ENCODE measurements at regions not wholly inside any gene's neighbourhood (a gene's known extent, or its start where the extent isn't known, plus 50 kb on each side); places are given as distances from the start of the nearest gene placed in this dataset.

DNA sequence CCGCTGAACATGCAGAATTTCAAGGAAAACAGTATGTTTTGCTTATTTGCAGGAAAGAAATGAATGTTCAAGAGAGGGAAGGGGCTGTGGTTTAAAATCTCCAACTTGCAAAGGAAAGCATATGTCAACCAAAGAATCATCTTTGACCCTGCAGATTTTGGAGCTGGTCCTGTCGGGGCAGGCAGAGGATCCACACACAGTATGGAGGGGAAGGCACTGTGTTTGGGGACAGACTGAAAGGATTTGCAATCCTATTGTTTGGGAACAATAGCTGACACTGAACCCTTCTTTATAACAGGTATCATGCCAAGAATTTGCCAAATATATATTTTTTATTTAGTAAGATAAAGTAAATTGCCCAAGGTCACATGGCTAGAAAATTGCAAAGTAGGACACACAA lies 121.4 kb upstream of the ZNF618 start:
- Histone ChIP-seq H3K27me3 (no peaks in the 10 kb centered on the region), H4K20me1 (no peaks in the 10 kb centered on the region), H3K9ac (no peak overlapping the region), H3K4me3 (no peak overlapping the region), H3K4me1 (peaks cover 8% of the 10 kb centered on the region), H3K9me3 (peaks cover 10% of the 10 kb centered on the region), H3K4me2 (no peak overlapping the region), H3K36me3 (no peaks in the 10 kb centered on the region), H3K27ac (no peak overlapping the region)
- TF ChIP-seq Cebpa-rat (IDR thresholded peaks at IDR 0.05) = no peak

DNA sequence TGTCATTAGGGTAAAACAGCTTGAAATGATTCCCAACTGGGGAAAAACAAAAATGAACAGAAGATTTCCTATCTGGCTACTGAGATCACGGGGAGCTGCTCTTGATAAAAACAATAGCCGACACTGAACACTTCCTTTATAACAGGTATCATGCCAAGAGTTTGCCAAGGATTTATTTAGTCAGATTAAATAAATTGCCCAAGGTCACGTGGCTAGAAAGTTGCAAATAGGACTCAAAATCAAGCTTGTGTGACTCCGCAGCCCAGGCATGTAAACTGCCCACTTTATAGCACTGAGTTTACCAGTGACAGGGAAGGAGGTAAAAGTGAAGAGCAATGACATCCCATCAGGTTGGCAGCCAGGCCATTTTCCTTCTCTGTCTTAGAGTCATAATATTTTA lies 120.7 kb upstream of the ZNF618 start:
- Histone ChIP-seq H3K27ac (no peak overlapping the region), H3K4me2 (no peak overlapping the region), H4K20me1 (no peaks in the 10 kb centered on the region), H3K36me3 (no peaks in the 10 kb centered on the region), H3K9ac (no peak overlapping the region), H3K27me3 (no peaks in the 10 kb centered on the region), H3K4me1 (peaks cover 8% of the 10 kb centered on the region), H3K9me3 (peaks cover 12% of the 10 kb centered on the region), H3K4me3 (no peak overlapping the region)
- no peak for TF ChIP-seq Cebpa-rat (IDR thresholded peaks at IDR 0.05)

DNA sequence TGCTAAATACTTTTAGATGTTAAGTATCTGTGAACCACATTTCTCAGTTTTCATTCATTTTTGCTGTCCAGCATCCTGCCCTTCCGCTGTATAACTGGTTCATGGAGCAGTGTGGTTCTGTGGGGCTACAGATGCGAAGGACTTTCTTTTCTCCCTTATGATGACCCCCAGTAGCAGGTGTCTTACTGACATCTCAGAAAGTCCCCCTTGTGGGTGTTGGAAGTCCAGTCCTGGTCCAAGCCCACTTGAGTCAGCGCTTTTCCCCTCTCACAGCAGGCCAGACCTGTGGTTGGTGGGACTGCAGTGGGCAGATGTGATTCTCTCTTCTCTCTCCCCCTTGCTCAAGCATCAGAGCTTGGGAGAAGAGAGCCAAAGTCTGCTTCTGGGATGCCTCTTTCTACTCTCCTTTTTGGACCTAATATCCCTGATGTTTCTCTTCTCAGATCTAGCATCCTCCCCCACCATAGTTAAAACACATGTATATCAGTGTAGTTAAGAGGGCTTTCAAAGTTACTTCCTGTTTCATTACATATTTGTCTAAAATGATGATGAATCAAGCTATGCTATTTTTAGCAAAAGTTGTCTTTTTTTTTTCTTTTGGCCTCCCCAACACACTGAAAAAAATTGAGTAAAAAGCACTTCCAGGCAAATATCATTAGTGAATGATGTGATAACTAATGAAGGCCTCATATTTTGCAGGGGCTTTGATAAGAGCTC lies 119.5 kb upstream of the ZNF618 start:
- H3K9ac ChIP-seq = no peak overlapping the region
- H3K4me2 ChIP-seq = peak overlapping the region; percentile 47
- H3K4me1 ChIP-seq = peaks cover 8% of the 10 kb centered on the region
- H4K20me1 ChIP-seq = no peaks in the 10 kb centered on the region
- TF ChIP-seq Cebpa-rat (IDR thresholded peaks at IDR 0.05) = no peak
- H3K27ac ChIP-seq = no peak overlapping the region
- H3K27me3 ChIP-seq = no peaks in the 10 kb centered on the region
- H3K36me3 ChIP-seq = no peaks in the 10 kb centered on the region
- no peak overlapping the region for H3K4me3 ChIP-seq
- H3K9me3 ChIP-seq = peaks cover 12% of the 10 kb centered on the region

DNA sequence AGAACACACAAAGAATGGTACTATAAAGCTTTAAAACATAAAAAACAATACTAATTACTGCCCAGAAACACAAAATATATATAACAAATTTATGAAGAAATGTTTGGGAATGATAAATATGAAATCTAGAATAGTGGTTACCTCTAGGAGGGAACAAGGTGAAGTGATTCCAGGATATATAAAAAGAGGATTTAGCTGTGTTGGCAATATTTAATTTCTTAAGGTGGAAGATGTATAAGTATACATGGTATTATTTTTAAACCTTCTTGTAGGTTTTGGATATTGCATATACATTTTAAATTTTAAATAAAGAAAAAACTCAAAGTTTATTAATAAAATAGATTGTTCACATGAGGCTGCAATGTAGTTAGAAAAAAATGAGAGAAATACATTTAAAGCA lies 112.7 kb upstream of the ZNF618 start:
- Histone ChIP-seq H4K20me1 (no peaks in the 10 kb centered on the region), H3K9ac (no peak overlapping the region), H3K36me3 (no peaks in the 10 kb centered on the region), H3K9me3 (peaks cover 27% of the 10 kb centered on the region), H3K27ac (no peak overlapping the region), H3K4me3 (no peak overlapping the region), H3K4me1 (no peaks in the 10 kb centered on the region), H3K4me2 (no peak overlapping the region), H3K27me3 (no peaks in the 10 kb centered on the region)
- TF ChIP-seq Cebpa-rat (IDR thresholded peaks at IDR 0.05) = no peak

DNA sequence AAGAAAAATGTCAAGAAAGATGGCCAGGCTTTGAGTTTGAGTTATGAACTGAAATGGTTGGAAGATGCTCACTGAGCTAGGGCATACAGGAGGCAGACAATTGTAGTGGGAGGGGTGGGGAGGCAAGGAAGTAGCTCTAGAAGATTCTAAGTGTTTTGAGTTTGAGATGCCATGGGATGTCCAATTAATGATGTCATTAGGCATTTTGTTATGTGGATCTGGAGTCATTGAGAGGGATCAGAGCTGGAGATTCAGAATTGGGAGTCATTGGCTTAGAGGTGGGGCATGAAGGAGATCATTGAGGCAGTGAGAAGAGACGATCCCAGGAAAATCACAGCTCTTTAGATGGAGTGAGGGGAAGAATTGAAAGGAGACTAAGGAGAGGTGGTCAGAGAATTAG lies 111.5 kb upstream of the ZNF618 start:
- Histone ChIP-seq H3K27ac (no peak overlapping the region), H3K4me1 (no peaks in the 10 kb centered on the region), H3K9me3 (peaks cover 18% of the 10 kb centered on the region), H3K4me3 (no peak overlapping the region), H3K9ac (no peak overlapping the region), H3K27me3 (no peaks in the 10 kb centered on the region), H4K20me1 (no peaks in the 10 kb centered on the region), H3K4me2 (no peak overlapping the region), H3K36me3 (no peaks in the 10 kb centered on the region)
- no peak for TF ChIP-seq Cebpa-rat (IDR thresholded peaks at IDR 0.05)

DNA sequence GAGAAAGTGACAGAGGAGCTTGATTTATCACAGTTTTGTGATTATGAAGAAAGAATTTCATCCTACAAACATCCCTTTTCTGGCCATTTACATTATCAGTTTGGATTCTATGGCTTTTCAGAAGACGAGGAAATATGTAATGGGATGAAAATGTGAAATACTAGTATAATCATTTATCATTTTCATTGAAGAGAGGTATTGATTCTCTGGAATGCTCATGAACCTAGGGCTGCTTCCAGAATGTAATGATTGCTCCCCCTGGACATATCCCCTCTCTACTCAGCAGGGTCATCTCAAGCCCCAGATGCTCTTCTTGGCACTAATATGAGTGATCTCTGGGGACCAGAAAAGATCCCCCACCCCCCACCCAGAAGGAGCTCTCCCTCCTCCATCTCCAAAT lies 106.7 kb upstream of the ZNF618 start:
- H3K27me3 ChIP-seq = no peaks in the 10 kb centered on the region
- H3K9ac ChIP-seq = no peak overlapping the region
- H3K4me2 ChIP-seq = no peak overlapping the region
- no peak overlapping the region for H3K27ac ChIP-seq
- H4K20me1 ChIP-seq = no peaks in the 10 kb centered on the region
- peaks cover 27% of the 10 kb centered on the region for H3K9me3 ChIP-seq
- H3K36me3 ChIP-seq = no peaks in the 10 kb centered on the region
- H3K4me3 ChIP-seq = no peak overlapping the region
- no peak for TF ChIP-seq Cebpa-rat (IDR thresholded peaks at IDR 0.05)
- H3K4me1 ChIP-seq = peaks cover 12% of the 10 kb centered on the region

DNA sequence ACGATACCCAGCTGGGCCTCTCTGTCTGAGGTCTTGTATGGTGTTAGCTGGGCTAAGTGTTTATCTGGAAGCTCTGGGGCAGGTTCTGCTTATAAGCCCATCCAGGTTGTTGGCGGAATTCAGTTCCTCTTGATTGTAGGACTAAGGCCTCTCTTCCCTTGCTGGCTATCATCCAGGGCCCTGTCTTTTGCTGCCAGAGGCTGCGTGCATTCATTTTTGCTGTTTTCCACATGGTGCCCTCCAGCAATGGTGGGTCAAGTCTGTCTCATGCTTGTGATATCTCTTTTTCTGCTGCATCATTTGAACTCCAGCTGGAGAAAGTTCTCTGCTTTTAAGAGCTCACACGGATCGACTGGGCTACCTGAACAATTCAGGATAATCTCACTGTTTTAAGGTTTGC lies 105.7 kb upstream of the ZNF618 start:
- Histone ChIP-seq H3K27me3 (no peaks in the 10 kb centered on the region), H3K4me1 (peaks cover 12% of the 10 kb centered on the region), H3K9ac (no peak overlapping the region), H3K4me2 (no peak overlapping the region), H3K9me3 (peaks cover 37% of the 10 kb centered on the region), H3K36me3 (no peaks in the 10 kb centered on the region), H3K4me3 (no peak overlapping the region), H3K27ac (no peak overlapping the region), H4K20me1 (no peaks in the 10 kb centered on the region)
- TF ChIP-seq Cebpa-rat (IDR thresholded peaks at IDR 0.05) = no peak

DNA sequence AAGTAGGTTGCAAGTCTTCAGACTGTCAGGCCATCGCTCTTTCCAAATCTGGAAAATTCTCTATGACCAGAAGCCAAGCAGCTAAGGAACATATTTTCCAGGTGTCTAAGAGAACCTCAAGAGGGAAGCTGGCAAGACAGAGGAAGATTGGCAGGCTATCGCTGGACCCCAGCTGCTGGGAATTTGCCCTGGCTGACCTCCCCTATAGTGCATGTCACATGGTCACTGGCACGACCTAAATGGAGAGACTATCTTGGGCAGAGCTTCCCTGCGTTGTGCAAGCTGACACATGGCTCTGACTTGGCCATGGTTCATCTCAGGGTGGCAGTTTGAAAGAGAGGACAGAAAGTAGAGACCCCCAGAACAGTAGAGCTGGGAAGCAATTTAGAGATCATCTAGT lies 104.9 kb upstream of the ZNF618 start:
- no peak overlapping the region for H3K4me2 ChIP-seq
- no peak overlapping the region for H3K9ac ChIP-seq
- no peaks in the 10 kb centered on the region for H3K27me3 ChIP-seq
- H3K27ac ChIP-seq = no peak overlapping the region
- H3K9me3 ChIP-seq = peaks cover 34% of the 10 kb centered on the region
- no peak for TF ChIP-seq Cebpa-rat (IDR thresholded peaks at IDR 0.05)
- H3K4me3 ChIP-seq = no peak overlapping the region
- H3K36me3 ChIP-seq = no peaks in the 10 kb centered on the region
- H4K20me1 ChIP-seq = no peaks in the 10 kb centered on the region
- peaks cover 15% of the 10 kb centered on the region for H3K4me1 ChIP-seq

DNA sequence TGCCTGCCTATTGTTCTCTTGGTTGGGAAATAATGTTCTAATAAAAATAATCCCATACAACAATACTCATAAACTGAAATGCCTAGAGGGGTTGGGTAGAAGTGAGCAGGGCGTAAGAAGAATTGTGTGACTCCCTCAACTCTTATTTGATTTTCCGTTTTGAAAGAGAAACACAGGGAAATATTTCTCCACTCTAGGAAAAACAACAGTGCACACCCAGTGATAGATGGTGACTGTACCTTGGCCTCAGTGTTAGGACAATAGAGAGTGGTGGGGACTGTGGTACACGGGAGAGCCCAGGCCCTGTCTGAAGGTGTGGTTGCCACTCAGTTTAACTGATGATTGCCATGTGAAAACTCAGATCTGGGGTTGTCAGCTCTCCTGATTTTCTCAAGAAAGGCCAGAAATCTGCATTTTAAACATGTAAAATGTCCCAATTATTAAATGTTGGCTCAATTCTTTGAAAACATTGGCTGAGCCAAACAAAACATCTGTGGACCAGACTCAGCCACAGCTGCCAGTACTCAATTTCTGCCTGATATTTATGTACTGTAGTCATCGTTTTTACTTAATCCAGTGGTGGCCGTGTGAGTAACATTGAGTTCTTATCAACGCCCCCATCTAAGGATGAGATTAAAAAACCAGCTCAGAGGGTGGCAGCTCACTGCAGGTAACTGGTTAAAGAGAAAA lies 103.8 kb upstream of the ZNF618 start:
- H4K20me1 ChIP-seq = no peaks in the 10 kb centered on the region
- no peaks in the 10 kb centered on the region for H3K27me3 ChIP-seq
- no peak for TF ChIP-seq Cebpa-rat (IDR thresholded peaks at IDR 0.05)
- H3K4me3 ChIP-seq = no peak overlapping the region
- H3K4me1 ChIP-seq = peaks cover 15% of the 10 kb centered on the region
- no peak overlapping the region for H3K9ac ChIP-seq
- H3K4me2 ChIP-seq = no peak overlapping the region
- H3K36me3 ChIP-seq = no peaks in the 10 kb centered on the region
- H3K9me3 ChIP-seq = peaks cover 26% of the 10 kb centered on the region
- no peak overlapping the region for H3K27ac ChIP-seq

DNA sequence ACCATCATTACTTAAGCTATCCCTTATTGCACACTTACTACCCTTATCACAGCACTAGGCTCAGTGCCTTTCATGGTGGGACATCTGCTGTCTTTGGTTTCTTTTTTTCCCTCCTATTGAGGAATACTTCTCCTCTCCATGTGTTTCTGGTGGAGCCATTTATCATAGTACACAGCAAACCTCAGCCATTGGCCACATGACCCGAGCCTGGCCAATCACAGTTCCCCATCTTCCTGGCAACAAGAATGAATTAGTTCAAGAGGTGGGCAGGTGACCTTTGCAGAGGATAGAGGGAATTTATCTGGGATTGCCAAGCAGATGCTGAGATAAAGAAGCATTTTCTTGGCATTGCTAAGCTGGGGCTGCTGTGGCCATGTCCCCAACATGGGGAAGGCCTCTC lies 101.1 kb upstream of the ZNF618 start:
- H4K20me1 ChIP-seq = no peaks in the 10 kb centered on the region
- TF ChIP-seq Cebpa-rat (IDR thresholded peaks at IDR 0.05) = no peak
- H3K27ac ChIP-seq = no peak overlapping the region
- no peak overlapping the region for H3K9ac ChIP-seq
- H3K27me3 ChIP-seq = no peaks in the 10 kb centered on the region
- H3K4me2 ChIP-seq = no peak overlapping the region
- peaks cover 28% of the 10 kb centered on the region for H3K9me3 ChIP-seq
- H3K4me3 ChIP-seq = no peak overlapping the region
- no peaks in the 10 kb centered on the region for H3K36me3 ChIP-seq
- H3K4me1 ChIP-seq = peaks cover 15% of the 10 kb centered on the region
